Astrocyte of the spinal cord (primary cell): ENCODE measurements at regions not wholly inside any gene's neighbourhood (a gene's known extent, or its start where the extent isn't known, plus 50 kb on each side); places are given as distances from the start of the nearest gene placed in this dataset.

Experiments used
- DNase-seq: peaks from one replicate; pipeline ENCODE4 v3.0.0; 2011; ENCODE audit warnings: low read depth, low spot score
- H3K4me3 ChIP-seq: 2 replicates; pipeline ENCODE4 v1.5.1; 2011; ENCODE audit warnings: low read depth, mild to moderate bottlenecking, low read length, moderate library complexity
- in situ Hi-C: cut with HindIII; loops from 2 replicates; pipeline ENCODE4 v1.10.0; 2017; ENCODE audit warnings: low sequenced_read_pairs
- TF ChIP-seq, protein P1 (sequence below): IDR thresholded peaks from 2 replicates; pipeline ENCODE4 v1.5.1; 2012; ENCODE audit warnings: low read depth, mild to moderate bottlenecking, low read length, inconsistent platforms

DNA sequence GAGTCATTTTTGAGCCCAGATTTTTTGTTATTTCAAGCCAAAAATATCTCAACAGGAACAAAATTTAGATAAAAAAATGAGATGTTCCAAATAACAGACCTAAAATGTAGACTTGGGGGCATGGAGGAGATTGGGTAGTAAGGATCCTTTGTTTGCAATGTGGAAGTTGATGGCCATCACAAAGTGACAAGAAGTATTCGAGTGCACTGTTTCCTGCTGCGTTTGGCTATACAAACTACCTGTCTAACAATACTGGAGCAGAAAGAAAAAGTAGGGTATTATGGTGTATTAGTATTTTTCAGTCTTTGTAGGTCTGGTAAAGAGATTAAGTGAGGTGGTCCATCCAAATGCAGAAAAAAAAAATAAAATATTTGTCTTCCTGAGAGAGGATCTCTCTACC lies 284.2 kb downstream of the C3orf38 start:
- no peak overlapping the region for H3K4me3 ChIP-seq
- in situ Hi-C loops: no loop called here
- DNase-seq: no peak
- TF ChIP-seq, protein P1, sequence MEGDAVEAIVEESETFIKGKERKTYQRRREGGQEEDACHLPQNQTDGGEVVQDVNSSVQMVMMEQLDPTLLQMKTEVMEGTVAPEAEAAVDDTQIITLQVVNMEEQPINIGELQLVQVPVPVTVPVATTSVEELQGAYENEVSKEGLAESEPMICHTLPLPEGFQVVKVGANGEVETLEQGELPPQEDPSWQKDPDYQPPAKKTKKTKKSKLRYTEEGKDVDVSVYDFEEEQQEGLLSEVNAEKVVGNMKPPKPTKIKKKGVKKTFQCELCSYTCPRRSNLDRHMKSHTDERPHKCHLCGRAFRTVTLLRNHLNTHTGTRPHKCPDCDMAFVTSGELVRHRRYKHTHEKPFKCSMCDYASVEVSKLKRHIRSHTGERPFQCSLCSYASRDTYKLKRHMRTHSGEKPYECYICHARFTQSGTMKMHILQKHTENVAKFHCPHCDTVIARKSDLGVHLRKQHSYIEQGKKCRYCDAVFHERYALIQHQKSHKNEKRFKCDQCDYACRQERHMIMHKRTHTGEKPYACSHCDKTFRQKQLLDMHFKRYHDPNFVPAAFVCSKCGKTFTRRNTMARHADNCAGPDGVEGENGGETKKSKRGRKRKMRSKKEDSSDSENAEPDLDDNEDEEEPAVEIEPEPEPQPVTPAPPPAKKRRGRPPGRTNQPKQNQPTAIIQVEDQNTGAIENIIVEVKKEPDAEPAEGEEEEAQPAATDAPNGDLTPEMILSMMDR: no peak

DNA sequence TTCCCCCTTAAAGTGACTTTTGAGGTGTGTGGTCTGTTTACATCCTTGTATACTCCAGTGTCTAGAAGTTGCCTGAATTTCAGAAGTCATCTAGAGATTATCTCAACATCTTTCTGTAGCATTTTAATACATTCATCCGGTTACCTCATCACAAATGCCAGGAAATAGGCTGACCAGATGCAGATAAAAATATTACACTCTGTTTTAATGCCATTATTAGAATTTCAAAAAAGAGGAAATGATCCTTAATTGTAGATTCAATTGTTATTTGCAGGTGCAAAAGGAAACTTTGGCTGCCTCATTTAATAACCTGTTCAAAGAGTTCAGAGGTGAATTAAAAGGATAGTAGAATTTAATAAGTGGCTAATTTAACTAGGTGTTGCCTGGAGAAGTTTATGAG lies 290.9 kb downstream of the C3orf38 start:
- no peak overlapping the region for H3K4me3 ChIP-seq
- in situ Hi-C loops: no loop called here
- no peak for DNase-seq
- TF ChIP-seq, protein P1: no peak

DNA sequence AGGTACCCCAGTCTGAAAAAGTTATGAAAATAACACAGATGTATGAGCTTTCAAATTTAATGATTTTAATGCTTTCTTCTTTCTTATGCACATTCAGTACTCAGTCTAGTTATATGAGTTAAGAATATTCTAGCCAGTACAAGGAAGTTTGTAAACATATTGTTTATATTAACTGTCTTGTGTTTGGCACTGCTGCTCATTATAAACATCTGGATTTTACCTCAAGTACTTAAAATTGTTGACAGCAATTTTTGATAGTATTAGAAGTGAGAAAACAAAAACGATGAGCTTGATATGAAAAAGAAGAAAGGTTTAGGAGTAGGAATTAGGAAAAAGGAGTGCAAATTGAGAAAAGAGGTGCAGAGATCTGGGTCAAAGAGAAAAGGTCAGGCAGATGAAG lies 293.3 kb downstream of the C3orf38 start:
- in situ Hi-C loops: no loop called here

DNA sequence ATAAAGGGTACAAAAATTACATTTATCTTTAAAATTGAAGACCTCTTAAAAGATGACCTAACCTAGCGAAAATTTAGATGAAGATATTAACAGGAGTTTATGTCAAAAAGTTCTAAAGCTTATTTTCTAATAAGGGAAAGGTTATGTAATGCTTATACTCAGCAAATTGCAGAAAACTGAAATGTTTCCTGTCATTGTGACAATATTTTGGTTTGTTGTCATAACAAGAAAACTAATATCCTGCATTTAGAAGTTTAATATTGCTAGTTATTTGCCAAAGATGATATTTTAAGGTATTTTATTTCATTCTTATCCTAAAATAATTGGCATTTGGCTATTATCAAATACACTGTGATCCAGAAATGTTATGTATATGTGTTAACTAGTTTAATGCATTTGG lies 294.5 kb downstream of the C3orf38 start:
- in situ Hi-C loops: no loop called here
- TF ChIP-seq, protein P1: no peak
- no peak overlapping the region for H3K4me3 ChIP-seq
- no peak for DNase-seq

More for the DNA sequence above, 293.3 kb downstream of the C3orf38 start:
- TF ChIP-seq, protein P1: no peak
- no peak overlapping the region for H3K4me3 ChIP-seq
- no peak for DNase-seq

DNA sequence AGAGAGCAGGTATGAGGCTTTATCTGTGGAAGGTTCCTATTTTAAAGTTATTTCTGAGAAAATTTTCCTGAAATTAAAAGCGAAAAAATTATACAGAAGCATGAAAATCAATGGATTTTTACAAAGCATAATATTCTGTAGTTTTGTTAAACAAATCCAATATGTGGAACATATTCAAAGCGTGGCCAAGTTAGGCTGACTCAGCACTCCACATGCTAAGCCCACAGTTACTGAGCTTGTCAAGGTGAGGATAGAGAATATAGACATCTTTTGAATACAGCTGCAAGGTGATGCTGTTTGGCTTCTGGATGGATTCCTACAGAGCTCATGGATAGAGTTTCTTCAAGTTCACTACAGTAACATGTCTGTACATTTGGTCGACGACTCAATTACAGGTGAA lies 302.5 kb downstream of the C3orf38 start:
- H3K4me3 ChIP-seq: no peak overlapping the region
- TF ChIP-seq, protein P1: no peak
- DNase-seq: no peak
- in situ Hi-C loops: no loop called here

DNA sequence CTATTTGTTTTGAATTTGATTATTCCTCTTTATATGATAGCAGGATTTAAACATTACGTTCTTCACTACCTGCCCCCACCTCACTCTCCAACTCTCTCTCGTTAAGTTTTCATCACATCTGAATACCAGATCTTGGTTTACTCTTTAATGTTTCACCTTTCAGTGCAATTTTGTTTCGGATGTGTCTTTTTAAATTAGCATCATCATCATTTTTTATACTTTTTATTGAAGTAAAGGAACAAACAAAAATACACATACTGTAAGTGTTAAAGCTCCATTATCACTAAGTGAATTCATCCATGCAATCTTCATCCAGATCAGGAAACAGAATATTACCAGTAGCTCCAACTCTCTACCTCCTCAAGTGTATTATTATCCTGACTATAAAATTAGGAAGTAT lies 310.6 kb downstream of the C3orf38 start:
- H3K4me3 ChIP-seq: no peak overlapping the region
- DNase-seq: no peak
- in situ Hi-C loops: no loop called here
- TF ChIP-seq, protein P1: no peak

DNA sequence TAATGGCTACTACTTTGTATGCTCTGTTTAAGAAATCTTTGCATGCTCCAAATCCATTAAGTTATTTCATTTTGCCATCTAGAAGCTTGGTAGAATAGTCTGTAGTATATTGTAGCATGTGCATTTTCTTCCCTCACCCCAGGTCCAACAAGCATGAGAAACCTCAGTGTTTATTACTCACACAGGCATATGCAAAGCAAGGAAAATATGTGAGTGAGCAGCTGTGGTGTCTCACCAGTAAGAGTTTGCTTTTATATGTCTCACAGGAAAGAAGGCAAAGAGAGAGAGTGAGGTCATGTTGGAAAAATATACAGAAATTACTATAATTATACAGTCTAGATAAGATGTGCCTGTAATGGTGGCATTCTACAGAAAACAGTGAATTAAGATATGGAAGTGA lies 312.5 kb downstream of the C3orf38 start:
- no peak for DNase-seq
- in situ Hi-C loops: no loop called here
- TF ChIP-seq, protein P1: no peak
- H3K4me3 ChIP-seq: no peak overlapping the region
